WERI-Rb-1 (cell line): ENCODE measurements at regions not wholly inside any gene's neighbourhood (a gene's known extent, or its start where the extent isn't known, plus 50 kb on each side); places are given as distances from the start of the nearest gene placed in this dataset.

Source experiments
- DNase-seq: peaks from one replicate; pipeline ENCODE4 v3.0.0-alpha.2; 2020
- H3K27ac ChIP-seq: fragments of 250-450 bp; sonication (Bioruptor Pico); 2 replicates; pipeline ENCODE4 v1.5.1; 2020; ENCODE audit warnings: mild to moderate bottlenecking, moderate library complexity
- H3K27me3 ChIP-seq: fragments of 250-450 bp; sonication (Bioruptor Pico); 2 replicates; pipeline ENCODE4 v1.5.1; 2021; ENCODE audit warnings: mild to moderate bottlenecking, low read depth, moderate library complexity; ENCODE audit not compliant: insufficient read depth, severe bottlenecking
- H3K36me3 ChIP-seq: fragments of 250-450 bp; sonication (Bioruptor Pico); 2 replicates; pipeline ENCODE4 v1.5.1; 2020; ENCODE audit warnings: mild to moderate bottlenecking, moderate library complexity
- H3K4me3 ChIP-seq: 2 replicates; pipeline ENCODE4 v1.5.1; 2011; ENCODE audit warnings: low read depth, mild to moderate bottlenecking, control low read depth, low read length
- H3K9me3 ChIP-seq: fragments of 250-450 bp; sonication (Bioruptor Pico); 2 replicates; pipeline ENCODE4 v1.5.1; 2021; ENCODE audit warnings: mild to moderate bottlenecking, moderate library complexity; ENCODE audit not compliant: severe bottlenecking
- TF ChIP-seq, protein P1 (sequence below): IDR thresholded peaks from 2 replicates; pipeline ENCODE4 v1.5.1; 2011; ENCODE audit warnings: low read depth, mild to moderate bottlenecking, control low read depth, inconsistent platforms, low read length

DNA sequence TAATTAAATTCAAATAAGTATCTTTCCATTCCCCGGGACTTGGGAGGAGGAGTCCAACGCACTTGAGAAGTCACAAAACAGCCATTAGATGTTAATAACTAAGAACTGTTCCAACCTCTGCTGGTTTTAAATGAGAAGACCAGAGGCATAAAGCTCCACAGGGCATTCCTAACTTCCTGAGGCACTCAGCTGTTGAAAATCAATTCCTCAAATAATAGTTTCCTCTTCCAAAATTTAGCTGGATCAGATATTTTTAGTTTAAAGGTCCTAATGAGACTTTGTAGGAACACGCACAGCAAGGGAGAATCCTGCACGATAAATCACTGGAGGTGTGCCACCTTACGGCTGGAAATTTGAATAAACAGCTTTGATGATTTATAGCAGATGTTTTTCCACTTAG is 504.3 kb upstream of the ZFP42 start:
- TF ChIP-seq, protein P1, sequence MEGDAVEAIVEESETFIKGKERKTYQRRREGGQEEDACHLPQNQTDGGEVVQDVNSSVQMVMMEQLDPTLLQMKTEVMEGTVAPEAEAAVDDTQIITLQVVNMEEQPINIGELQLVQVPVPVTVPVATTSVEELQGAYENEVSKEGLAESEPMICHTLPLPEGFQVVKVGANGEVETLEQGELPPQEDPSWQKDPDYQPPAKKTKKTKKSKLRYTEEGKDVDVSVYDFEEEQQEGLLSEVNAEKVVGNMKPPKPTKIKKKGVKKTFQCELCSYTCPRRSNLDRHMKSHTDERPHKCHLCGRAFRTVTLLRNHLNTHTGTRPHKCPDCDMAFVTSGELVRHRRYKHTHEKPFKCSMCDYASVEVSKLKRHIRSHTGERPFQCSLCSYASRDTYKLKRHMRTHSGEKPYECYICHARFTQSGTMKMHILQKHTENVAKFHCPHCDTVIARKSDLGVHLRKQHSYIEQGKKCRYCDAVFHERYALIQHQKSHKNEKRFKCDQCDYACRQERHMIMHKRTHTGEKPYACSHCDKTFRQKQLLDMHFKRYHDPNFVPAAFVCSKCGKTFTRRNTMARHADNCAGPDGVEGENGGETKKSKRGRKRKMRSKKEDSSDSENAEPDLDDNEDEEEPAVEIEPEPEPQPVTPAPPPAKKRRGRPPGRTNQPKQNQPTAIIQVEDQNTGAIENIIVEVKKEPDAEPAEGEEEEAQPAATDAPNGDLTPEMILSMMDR, result no peak
- no peak overlapping the region for H3K27ac ChIP-seq
- no peak overlapping the region for H3K4me3 ChIP-seq
- H3K27me3 ChIP-seq, result peaks cover 90% of the 10 kb centered on the region
- no peak for DNase-seq
- H3K36me3 ChIP-seq, result no peaks in the 10 kb centered on the region
- no peaks in the 10 kb centered on the region for H3K9me3 ChIP-seq

DNA sequence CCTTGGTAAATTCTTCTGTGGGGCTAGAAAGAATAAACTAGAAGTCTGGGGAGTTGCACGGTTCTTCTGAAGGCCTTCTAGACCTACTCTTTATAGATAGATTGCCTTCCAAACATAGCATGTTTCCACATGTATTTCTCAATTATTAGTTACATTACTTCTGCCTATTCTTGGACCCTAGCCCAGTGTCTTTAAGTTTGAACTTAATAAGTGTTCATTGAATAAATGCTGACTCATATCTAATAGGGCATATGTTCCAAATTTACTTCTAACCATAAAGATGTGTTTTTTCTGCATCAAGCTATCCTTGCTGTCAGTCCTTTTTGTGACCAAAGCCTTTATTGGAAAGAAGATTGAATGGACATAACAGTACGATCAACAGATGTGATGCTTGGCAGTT is 503.6 kb upstream of the ZFP42 start:
- Histone ChIP-seq H3K27me3 (peaks cover 89% of the 10 kb centered on the region), H3K4me3 (no peak overlapping the region), H3K27ac (no peak overlapping the region), H3K36me3 (no peaks in the 10 kb centered on the region), H3K9me3 (no peaks in the 10 kb centered on the region)
- DNase-seq, result no peak
- TF ChIP-seq, protein P1, result no peak

DNA sequence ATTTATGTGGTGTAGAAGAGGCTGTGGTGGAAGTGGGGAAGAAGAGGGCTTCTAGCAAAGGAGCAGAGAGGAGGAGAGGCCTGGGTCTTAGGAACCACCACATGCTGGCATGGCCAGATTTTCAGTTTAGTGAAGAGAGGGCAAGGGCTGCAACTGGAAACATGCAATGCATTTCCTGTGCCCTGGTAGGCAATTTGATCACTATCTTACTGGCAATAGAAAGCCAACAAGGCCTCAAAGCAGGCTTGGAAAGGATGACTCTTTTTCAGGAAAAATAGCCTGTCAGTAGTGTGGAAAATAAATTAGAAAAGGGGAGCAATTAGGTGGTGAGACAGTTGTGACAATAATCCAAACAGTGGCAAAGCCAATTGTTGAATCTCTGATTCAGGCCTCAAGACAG is 501.9 kb upstream of the ZFP42 start:
- DNase-seq, result no peak
- Histone ChIP-seq H3K27ac (no peak overlapping the region), H3K27me3 (peaks cover 91% of the 10 kb centered on the region), H3K36me3 (no peaks in the 10 kb centered on the region), H3K4me3 (no peak overlapping the region), H3K9me3 (no peaks in the 10 kb centered on the region)
- TF ChIP-seq, protein P1, result no peak

DNA sequence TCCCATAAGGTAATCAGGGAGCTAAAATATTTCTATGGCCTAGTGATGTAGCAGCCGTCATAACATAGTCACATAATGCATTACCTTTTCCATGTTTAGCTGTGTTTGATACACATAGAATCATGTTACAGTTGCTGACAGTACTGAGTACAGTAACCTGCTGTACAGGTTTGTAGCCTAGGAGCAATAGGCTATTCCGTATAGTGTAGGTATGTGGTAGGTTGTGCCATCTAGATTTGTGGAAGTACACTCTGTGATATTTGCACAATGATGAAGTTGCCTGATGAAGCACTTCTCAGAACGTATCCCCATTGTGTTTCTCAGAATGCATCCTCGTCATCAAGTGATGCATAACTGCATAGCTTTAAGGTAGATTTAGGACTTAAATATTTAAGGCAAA is 495.6 kb upstream of the ZFP42 start:
- peaks cover 96% of the 10 kb centered on the region for H3K27me3 ChIP-seq
- TF ChIP-seq, protein P1, result no peak
- no peak for DNase-seq
- no peaks in the 10 kb centered on the region for H3K36me3 ChIP-seq
- H3K4me3 ChIP-seq, result no peak overlapping the region
- no peak overlapping the region for H3K27ac ChIP-seq
- H3K9me3 ChIP-seq, result no peaks in the 10 kb centered on the region

DNA sequence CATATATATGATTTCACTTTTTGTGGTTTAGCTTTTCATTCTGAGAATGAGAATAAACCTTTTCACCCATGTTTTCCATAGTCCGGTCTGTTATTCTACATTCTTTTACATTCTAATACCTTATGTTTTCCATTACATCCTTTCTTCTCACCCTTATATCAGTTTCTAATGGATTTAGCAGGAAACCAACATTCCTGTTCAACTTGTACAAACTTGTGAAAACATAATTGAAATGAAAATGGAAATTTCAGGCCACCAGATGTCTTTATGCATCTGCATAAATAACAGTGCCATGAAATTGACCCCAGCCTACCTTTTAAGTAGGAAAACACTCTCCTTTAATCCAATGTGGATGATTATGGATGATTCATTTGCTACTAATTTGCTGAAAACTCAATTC is 494.8 kb upstream of the ZFP42 start:
- TF ChIP-seq, protein P1, result no peak
- Histone ChIP-seq H3K9me3 (no peaks in the 10 kb centered on the region), H3K27me3 (peaks cover 94% of the 10 kb centered on the region), H3K36me3 (no peaks in the 10 kb centered on the region), H3K27ac (no peak overlapping the region), H3K4me3 (no peak overlapping the region)
- DNase-seq, result no peak

DNA sequence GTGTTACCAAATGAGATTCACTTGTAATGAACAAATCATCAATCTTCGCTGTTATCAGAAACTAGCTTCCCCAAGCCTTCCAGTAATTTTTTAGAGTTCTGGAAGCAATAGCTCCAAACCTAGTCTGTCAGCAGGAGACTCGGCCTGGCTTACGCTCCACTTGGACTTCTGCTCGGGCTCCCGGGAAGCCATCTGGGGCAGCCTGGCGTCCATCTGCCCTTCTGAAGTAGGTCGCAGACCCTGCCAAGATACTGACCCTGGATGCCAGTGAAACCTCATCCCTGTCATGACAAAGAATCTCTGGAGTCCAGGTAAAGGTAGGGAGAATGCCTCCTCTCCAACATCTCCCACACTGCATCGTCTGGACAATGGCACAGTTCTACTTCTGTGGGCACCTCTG is 493.8 kb upstream of the ZFP42 start:
- H3K27ac ChIP-seq, result no peak overlapping the region
- TF ChIP-seq, protein P1, result no peak
- H3K9me3 ChIP-seq, result no peaks in the 10 kb centered on the region
- H3K27me3 ChIP-seq, result peaks cover 94% of the 10 kb centered on the region
- H3K4me3 ChIP-seq, result no peak overlapping the region
- DNase-seq, result no peak
- H3K36me3 ChIP-seq, result no peaks in the 10 kb centered on the region
